CD4-positive, alpha-beta T cell (primary cell): ENCODE measurements at regions not wholly inside any gene's neighbourhood (a gene's known extent, or its start where the extent isn't known, plus 50 kb on each side); places are given as distances from the start of the nearest gene placed in this dataset.

Experiments
- ATAC-seq: fragments of 200-7000 bp; cut with Tn5 transposase; one replicate; pipeline ENCODE4 v1.10.0; 2022; ENCODE audit warnings: mild to moderate bottlenecking; ENCODE audit not compliant: poor library complexity
- CTCF ChIA-PET: fragments of 350-600 bp; sonication (Branson Sonifier 250); formaldehyde crosslinking; loops from one replicate; lab custom pipeline; 2021; ENCODE audit warnings: antibody characterized with exemption, inconsistent platforms; lab: Charles Lee
- POLR2A ChIA-PET: fragments of 350-600 bp; sonication (Branson Sonifier 250); formaldehyde crosslinking; loops from one replicate; lab custom pipeline; 2021; ENCODE audit warnings: antibody characterized with exemption, inconsistent platforms; lab: Charles Lee
- DNase-seq, 14 experiments: peaks; one replicate each; pipeline ENCODE4 v3.0.0-alpha.2; 2013 to 2020; ENCODE audit warnings: mixed read lengths in 2 of 14
- H3K27ac ChIP-seq, 2 donors: one replicate each; pipeline versions ENCODE4 v1.5.1 to v1.7.0; 2013; ENCODE audit warnings: low read length in 2 of 2, low read depth in 1 of 2, mild to moderate bottlenecking in 1 of 2
- H3K27me3 ChIP-seq, 2 experiments: 1 replicate in 1 of 2; 2 replicates in 1 of 2; pipeline versions ENCODE4 v1.6.1 to v1.7.0; 2013; ENCODE audit warnings: low read length in 2 of 2, control low read depth in 1 of 2, mild to moderate bottlenecking in 1 of 2, moderate library complexity in 1 of 2; ENCODE audit not compliant: insufficient read depth in 2 of 2, control insufficient read depth in 1 of 2
- H3K36me3 ChIP-seq: one replicate; pipeline ENCODE4 v1.6.1; 2013; ENCODE audit warnings: low read length, control low read depth; ENCODE audit not compliant: insufficient read depth
- H3K4me1 ChIP-seq: one replicate; pipeline ENCODE4 v1.6.1; 2013; ENCODE audit warnings: low read length, control low read depth; ENCODE audit not compliant: insufficient read depth
- H3K4me3 ChIP-seq: one replicate; pipeline ENCODE4 v1.5.1; 2013; ENCODE audit warnings: mild to moderate bottlenecking, low read length, moderate library complexity
- H3K9me3 ChIP-seq, 2 experiments: 1 replicate in 1 of 2; 2 replicates in 1 of 2; pipeline versions ENCODE4 v1.6.1 to v1.7.0; 2013; ENCODE audit warnings: low read length in 2 of 2, mild to moderate bottlenecking in 2 of 2, control low read depth in 1 of 2, moderate library complexity in 1 of 2; ENCODE audit not compliant: control insufficient read depth in 1 of 2, insufficient read depth in 1 of 2
- H3K27ac Mint-ChIP-seq: one replicate; pipeline ENCODE4 v1.8.0; 2020; ENCODE audit warnings: mixed read lengths
- H3K27me3 Mint-ChIP-seq: one replicate; pipeline ENCODE4 v1.8.0; 2021; ENCODE audit warnings: mixed read lengths
- H3K36me3 Mint-ChIP-seq: one replicate; pipeline ENCODE4 v1.8.0; 2021; ENCODE audit warnings: low read depth, mixed read lengths
- H3K4me1 Mint-ChIP-seq: one replicate; pipeline ENCODE4 v1.8.0; 2021; ENCODE audit warnings: low read depth, mixed read lengths
- H3K4me3 Mint-ChIP-seq: one replicate; pipeline ENCODE4 v1.8.0; 2020; ENCODE audit warnings: mild to moderate bottlenecking, mixed read lengths
- H3K9me3 Mint-ChIP-seq: one replicate; pipeline ENCODE4 v1.8.0; 2020; ENCODE audit warnings: mixed read lengths
- CTCF ChIP-seq: fragments of 200-600 bp; IDR thresholded peaks from one replicate; pipeline ENCODE4 v1.8.0; 2022; ENCODE audit warnings: antibody characterized with exemption, mild to moderate bottlenecking
- intact Hi-C, 2 experiments: fragments of 100-400 bp; cut with DNase I in 1 of 2; cut with micrococcal nuclease in 1 of 2; formaldehyde crosslinking; loops; one replicate each; pipeline versions ENCODE4 v1.15.1 to v1.9.0; 2023 to 2025; cut with DNase I, micrococcal nuclease

GRCh38 chr2:212737392-212738172 is 199.0 kb upstream of the ERBB4 start:
- Histone ChIP-seq H3K27ac (no peak overlapping the region), H3K36me3 (no peaks in the 10 kb centered on the region), H3K27me3 (no peaks in the 10 kb centered on the region), H3K9me3 (no peaks in the 10 kb centered on the region), H3K4me1 (no peaks in the 10 kb centered on the region), H3K4me3 (no peak overlapping the region)
- no peak for TF ChIP-seq CTCF
- Mint-ChIP-seq H3K4me1 (no peaks in the 10 kb centered on the region), H3K27me3 (no peaks in the 10 kb centered on the region), H3K9me3 (no peaks in the 10 kb centered on the region), H3K27ac (no peak overlapping the region), H3K36me3 (no peaks in the 10 kb centered on the region), H3K4me3 (no peak overlapping the region)
- intact Hi-C loops: no loop called here
- CTCF ChIA-PET: no interaction called here
- DNase-seq: no peak
- POLR2A ChIA-PET: no interaction called here
- ATAC-seq: no peak

- no peak for TF ChIP-seq CTCF
- Mint-ChIP-seq H3K9me3 (no peaks in the 10 kb centered on the region), H3K4me3 (no peak overlapping the region), H3K4me1 (no peaks in the 10 kb centered on the region), H3K36me3 (no peaks in the 10 kb centered on the region), H3K27ac (no peak overlapping the region), H3K27me3 (no peaks in the 10 kb centered on the region)
- no peak overlapping the region for H3K27ac ChIP-seq
- ChIA-PET CTCF (no interaction called here), POLR2A (no interaction called here)
- H3K27me3 ChIP-seq: no peaks in the 10 kb centered on the region
- H3K36me3 ChIP-seq: no peaks in the 10 kb centered on the region
- intact Hi-C loops: no loop called here
- H3K4me1 ChIP-seq: no peaks in the 10 kb centered on the region
- H3K4me3 ChIP-seq: no peak overlapping the region
- no peaks in the 10 kb centered on the region for H3K9me3 ChIP-seq
- ATAC-seq (no peak), DNase-seq (no peak)
Measured at GRCh38 chr2:212736385-212736726, 197.8 kb upstream of the ERBB4 start.

- Mint-ChIP-seq H3K4me3 (no peak overlapping the region), H3K9me3 (no peaks in the 10 kb centered on the region), H3K4me1 (peaks cover 6% of the 10 kb centered on the region), H3K27me3 (no peaks in the 10 kb centered on the region), H3K36me3 (no peaks in the 10 kb centered on the region), H3K27ac (no peak overlapping the region)
- H3K4me3 ChIP-seq: no peak overlapping the region
- DNase-seq (no peak), ATAC-seq (no peak)
- no peaks in the 10 kb centered on the region for H3K36me3 ChIP-seq
- no peaks in the 10 kb centered on the region for H3K9me3 ChIP-seq
- no peak overlapping the region for H3K27ac ChIP-seq
- TF ChIP-seq CTCF: no peak
- CTCF ChIA-PET: no interaction called here
- H3K27me3 ChIP-seq: no peaks in the 10 kb centered on the region
- no peaks in the 10 kb centered on the region for H3K4me1 ChIP-seq
- POLR2A ChIA-PET: no interaction called here
- intact Hi-C loops: no loop called here
Measured at GRCh38 chr2:212733273-212733672, 194.7 kb upstream of the ERBB4 start.
